H9 (cell line): ENCODE measurements at regions not wholly inside any gene's neighbourhood (a gene's known extent, or its start where the extent isn't known, plus 50 kb on each side); places are given as distances from the start of the nearest gene placed in this dataset.

Source experiments
- DNase-seq: peaks from one replicate; pipeline ENCODE4 v3.0.0-alpha.2; 2017
- H2AFZ ChIP-seq: one replicate; pipeline ENCODE4 v1.6.1; 2013; ENCODE audit warnings: mild to moderate bottlenecking, low read length, control low read depth, moderate library complexity
- H2AK5ac ChIP-seq: 2 replicates; pipeline ENCODE4 v1.6.1; 2013; ENCODE audit warnings: low read length, control low read depth, mixed read lengths; ENCODE audit not compliant: insufficient read length
- H2BK120ac ChIP-seq: one replicate; pipeline ENCODE4 v1.6.1; 2013; ENCODE audit warnings: low read depth, mild to moderate bottlenecking, low read length, control low read depth, inconsistent platforms; ENCODE audit not compliant: poor library complexity, severe bottlenecking
- H2BK12ac ChIP-seq: 2 replicates; pipeline ENCODE4 v1.6.1; 2013; ENCODE audit warnings: low read length, control low read depth, mixed read lengths, low read depth; ENCODE audit not compliant: insufficient read length
- H2BK15ac ChIP-seq: 2 replicates; pipeline ENCODE4 v1.6.1; 2013; ENCODE audit warnings: low read depth, low read length, control low read depth
- H2BK20ac ChIP-seq: one replicate; pipeline ENCODE4 v1.6.1; 2013; ENCODE audit warnings: low read depth, mild to moderate bottlenecking, low read length, control low read depth, inconsistent platforms; ENCODE audit not compliant: poor library complexity, severe bottlenecking
- H2BK5ac ChIP-seq: 2 replicates; pipeline ENCODE4 v1.6.1; 2013; ENCODE audit warnings: low read length, control low read depth, mixed read lengths; ENCODE audit not compliant: insufficient read length
- H3K14ac ChIP-seq: 2 replicates; pipeline ENCODE4 v1.6.1; 2013; ENCODE audit warnings: low read length, control low read depth; ENCODE audit not compliant: insufficient read depth
- H3K18ac ChIP-seq: 2 replicates; pipeline ENCODE4 v1.6.1; 2013; ENCODE audit warnings: low read depth, mild to moderate bottlenecking, mixed read lengths, low read length, control low read depth; ENCODE audit not compliant: insufficient read length
- H3K23ac ChIP-seq: 2 replicates; pipeline ENCODE4 v1.6.1; 2013; ENCODE audit warnings: low read length, control low read depth, mixed read lengths, low read depth; ENCODE audit not compliant: insufficient read length
- H3K23me2 ChIP-seq: 2 replicates; pipeline ENCODE4 v1.6.1; 2013; ENCODE audit warnings: low read depth, mild to moderate bottlenecking, mixed read lengths, low read length, control low read depth; ENCODE audit not compliant: insufficient read length, poor library complexity, severe bottlenecking
- H3K27ac ChIP-seq: 2 replicates; pipeline ENCODE4 v1.5.1; 2013; ENCODE audit warnings: low read length, control low read depth, mixed read lengths, low read depth; ENCODE audit not compliant: insufficient read length
- H3K27me3 ChIP-seq: 2 replicates; pipeline ENCODE4 v1.6.1; 2013; ENCODE audit warnings: low read length, control low read depth, inconsistent platforms; ENCODE audit not compliant: insufficient read depth
- H3K4ac ChIP-seq: 2 replicates; pipeline ENCODE4 v1.6.1; 2013; ENCODE audit warnings: low read depth, mild to moderate bottlenecking, control low read depth, inconsistent platforms, low read length, moderate library complexity
- H3K4me1 ChIP-seq: 2 replicates; pipeline ENCODE4 v1.6.1; 2013; ENCODE audit warnings: low read length, control low read depth, inconsistent platforms; ENCODE audit not compliant: insufficient read depth
- H3K4me2 ChIP-seq: 2 replicates; pipeline ENCODE4 v1.6.1; 2013; ENCODE audit warnings: low read length, control low read depth, mixed read lengths; ENCODE audit not compliant: insufficient read length, insufficient read depth
- H3K56ac ChIP-seq: 2 replicates; pipeline ENCODE4 v1.6.1; 2013; ENCODE audit warnings: low read depth, mild to moderate bottlenecking, mixed read lengths, low read length, control low read depth; ENCODE audit not compliant: insufficient read length
- H3K79me1 ChIP-seq: 2 replicates; pipeline ENCODE4 v1.6.1; 2013; ENCODE audit warnings: low read depth, mild to moderate bottlenecking, moderate library complexity, low read length, control low read depth, inconsistent platforms; ENCODE audit not compliant: insufficient read depth, poor library complexity, severe bottlenecking
- H3K79me2 ChIP-seq: 2 replicates; pipeline ENCODE4 v1.6.1; 2013; ENCODE audit warnings: low read length, control low read depth, inconsistent platforms; ENCODE audit not compliant: insufficient read depth
- H3K9ac ChIP-seq: 2 replicates; pipeline ENCODE4 v1.6.1; 2013; ENCODE audit warnings: low read length, control low read depth, mixed read lengths; ENCODE audit not compliant: insufficient read length; ENCODE audit errors: extremely low read depth
- H3K9me3 ChIP-seq: one replicate; pipeline ENCODE4 v1.6.1; 2013; ENCODE audit warnings: low read depth, low read length, inconsistent platforms; ENCODE audit not compliant: control insufficient read depth
- H3T11ph ChIP-seq: one replicate; pipeline ENCODE4 v1.6.1; 2013; ENCODE audit warnings: mild to moderate bottlenecking, low read length, control low read depth, inconsistent platforms
- H4K20me1 ChIP-seq: one replicate; pipeline ENCODE4 v1.6.1; 2013; ENCODE audit not compliant: control insufficient read depth, insufficient read length, insufficient read depth
- H4K5ac ChIP-seq: 2 replicates; pipeline ENCODE4 v1.6.1; 2013; ENCODE audit warnings: low read depth, mild to moderate bottlenecking, mixed read lengths, low read length, control low read depth; ENCODE audit not compliant: insufficient read length
- H4K8ac ChIP-seq: replicated peaks from 2 replicates; pipeline ENCODE4 v1.6.1; 2013; ENCODE audit warnings: low read length, control low read depth, mixed read lengths, low read depth; ENCODE audit not compliant: insufficient read length
- H4K91ac ChIP-seq: 2 replicates; pipeline ENCODE4 v1.6.1; 2013; ENCODE audit warnings: low read depth, mild to moderate bottlenecking, moderate library complexity, mixed read lengths, low read length, control low read depth; ENCODE audit not compliant: insufficient read length
- H3K27ac Mint-ChIP-seq, 3 experiments: 2 replicates in 2 of 3; 3 replicates in 1 of 3; pipeline ENCODE4 v1.8.0; 2020 to 2021; ENCODE audit warnings: mixed read lengths in 3 of 3, mild to moderate bottlenecking in 1 of 3, moderate library complexity in 1 of 3
- H3K27me3 Mint-ChIP-seq: 2 replicates; pipeline ENCODE4 v1.8.0; 2021; ENCODE audit warnings: low read depth, mild to moderate bottlenecking, moderate library complexity, mixed read lengths
- H3K36me3 Mint-ChIP-seq, 3 experiments: 2 replicates in 2 of 3; 3 replicates in 1 of 3; pipeline ENCODE4 v1.8.0; 2020 to 2021; ENCODE audit warnings: low read depth in 3 of 3, mixed read lengths in 3 of 3; ENCODE audit not compliant: insufficient read depth in 1 of 3
- H3K4me1 Mint-ChIP-seq, 2 experiments: 2 replicates each; pipeline ENCODE4 v1.8.0; 2020; ENCODE audit warnings: mixed read lengths in 2 of 2
- H3K4me3 Mint-ChIP-seq, 2 experiments: 2 replicates in 1 of 2; 3 replicates in 1 of 2; pipeline ENCODE4 v1.8.0; 2020 to 2021; ENCODE audit warnings: mild to moderate bottlenecking in 2 of 2, mixed read lengths in 2 of 2, moderate library complexity in 1 of 2
- H3K9me3 Mint-ChIP-seq, 2 experiments: 2 replicates in 1 of 2; 3 replicates in 1 of 2; pipeline ENCODE4 v1.8.0; 2020; ENCODE audit warnings: mild to moderate bottlenecking in 2 of 2, mixed read lengths in 2 of 2, moderate library complexity in 1 of 2
- WGBS: extraction: QIAGEN DNeasy Blood & Tissue Kit; methylation state at CpG from one replicate; pipeline ENCODE4 v1.1.7; 2013; ENCODE audit warnings: missing lambda C conversion rate, low lambda C conversion rate, mixed read lengths; ENCODE audit not compliant: insufficient read length; ENCODE audit errors: extremely low coverage; 5-methylcytosine and 5-hydroxymethylcytosine counted together
- TF ChIP-seq, protein P1 (sequence below): fragments of 200-600 bp; sonication (generic); conservative IDR thresholded peaks from 3 replicates; pipeline ENCODE4 v1.8.0; 2021; ENCODE audit warnings: antibody characterized with exemption, mild to moderate bottlenecking

DNA sequence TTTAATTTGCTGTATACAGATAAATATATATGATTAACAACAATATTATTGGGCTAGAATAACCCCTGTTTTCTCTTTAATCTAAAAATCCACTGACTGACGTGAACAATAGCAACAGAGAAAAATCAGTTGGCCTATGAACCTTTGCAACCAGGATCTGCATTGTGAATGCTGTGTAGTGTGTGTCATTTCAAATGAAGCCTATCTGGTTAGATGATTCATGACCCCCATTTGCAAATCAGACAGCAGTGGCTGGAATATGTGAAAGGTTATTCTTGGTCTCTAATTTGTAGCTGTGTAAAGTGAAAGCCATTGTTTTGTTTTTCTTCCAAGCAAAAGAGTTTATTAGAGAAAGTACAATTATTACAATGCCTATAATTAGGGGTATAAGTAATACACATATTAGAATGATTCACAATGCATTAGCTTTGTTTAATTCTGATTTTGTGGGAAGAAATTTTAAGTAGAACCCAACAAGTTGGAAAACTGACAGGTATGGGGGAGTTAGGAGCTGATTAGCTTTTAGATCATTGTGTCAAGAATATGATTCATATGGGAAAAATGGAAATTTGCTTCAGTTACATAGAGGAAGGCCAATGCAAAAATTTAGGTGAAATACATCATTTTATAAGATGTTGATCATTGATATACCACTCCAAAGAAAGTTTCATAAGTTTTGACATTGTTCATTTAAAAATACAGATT, 1362.2 kb upstream of the TMEFF2 start:
- Histone ChIP-seq H2AK5ac (no peak overlapping the region), H2BK12ac (no peak overlapping the region), H4K5ac (no peak overlapping the region), H3K23ac (no peak overlapping the region), H3K9ac (no peak overlapping the region), H2BK15ac (no peak overlapping the region), H3K4me2 (no peak overlapping the region), H3K79me2 (no peaks in the 10 kb centered on the region), H3K27ac (no peak overlapping the region), H3K4me1 (no peaks in the 10 kb centered on the region), H2BK5ac (no peak overlapping the region), H4K20me1 (no peaks in the 10 kb centered on the region), H2BK120ac (no peak overlapping the region), H3K9me3 (no peaks in the 10 kb centered on the region), H3K18ac (no peak overlapping the region), H4K91ac (no peak overlapping the region), H4K8ac (no peak overlapping the region), H3K23me2 (no peaks in the 10 kb centered on the region), H3K56ac (no peak overlapping the region), H2AFZ (no peak overlapping the region), H3K4ac (no peak overlapping the region), H3K27me3 (no peaks in the 10 kb centered on the region), H3K14ac (no peak overlapping the region), H3T11ph (no peak overlapping the region), H3K79me1 (no peaks in the 10 kb centered on the region), H2BK20ac (no peak overlapping the region)
- WGBS = no CpG with 5 or more reads among the region's 1 CpG
- H3K27me3 Mint-ChIP-seq = no peaks in the 10 kb centered on the region
- no peak overlapping the region for H3K27ac Mint-ChIP-seq
- no peak overlapping the region for H3K4me3 Mint-ChIP-seq
- peaks cover 0 to 4% of the 10 kb centered on the region in 2 experiments; a peak in 1 of 4 replicates for H3K4me1 Mint-ChIP-seq
- no peak for DNase-seq
- no peaks in the 10 kb centered on the region for H3K9me3 Mint-ChIP-seq
- TF ChIP-seq, protein P1, sequence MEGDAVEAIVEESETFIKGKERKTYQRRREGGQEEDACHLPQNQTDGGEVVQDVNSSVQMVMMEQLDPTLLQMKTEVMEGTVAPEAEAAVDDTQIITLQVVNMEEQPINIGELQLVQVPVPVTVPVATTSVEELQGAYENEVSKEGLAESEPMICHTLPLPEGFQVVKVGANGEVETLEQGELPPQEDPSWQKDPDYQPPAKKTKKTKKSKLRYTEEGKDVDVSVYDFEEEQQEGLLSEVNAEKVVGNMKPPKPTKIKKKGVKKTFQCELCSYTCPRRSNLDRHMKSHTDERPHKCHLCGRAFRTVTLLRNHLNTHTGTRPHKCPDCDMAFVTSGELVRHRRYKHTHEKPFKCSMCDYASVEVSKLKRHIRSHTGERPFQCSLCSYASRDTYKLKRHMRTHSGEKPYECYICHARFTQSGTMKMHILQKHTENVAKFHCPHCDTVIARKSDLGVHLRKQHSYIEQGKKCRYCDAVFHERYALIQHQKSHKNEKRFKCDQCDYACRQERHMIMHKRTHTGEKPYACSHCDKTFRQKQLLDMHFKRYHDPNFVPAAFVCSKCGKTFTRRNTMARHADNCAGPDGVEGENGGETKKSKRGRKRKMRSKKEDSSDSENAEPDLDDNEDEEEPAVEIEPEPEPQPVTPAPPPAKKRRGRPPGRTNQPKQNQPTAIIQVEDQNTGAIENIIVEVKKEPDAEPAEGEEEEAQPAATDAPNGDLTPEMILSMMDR = no peak
- no peaks in the 10 kb centered on the region for H3K36me3 Mint-ChIP-seq
